Dendritic cell treated with granulocyte-macrophage colony-stimulating factor and Interleukin-4, amounts not matched to agents 40 ng/mL and 50 ng/mL, for 4 days (primary cell): ENCODE measurements at regions not wholly inside any gene's neighbourhood (a gene's known extent, or its start where the extent isn't known, plus 50 kb on each side); places are given as distances from the start of the nearest gene placed in this dataset.
"Not testable (repeated sequence)": the region's sequence is repeated elsewhere in the genome, so short reads cannot be mapped to it uniquely, and the experiment has no call there.

Experiments
- H3K27ac Mint-ChIP-seq: one replicate; pipeline ENCODE4 v1.8.0; 2022; ENCODE audit warnings: mild to moderate bottlenecking, mixed read lengths
- H3K27me3 Mint-ChIP-seq: one replicate; pipeline ENCODE4 v1.8.0; 2022; ENCODE audit warnings: mild to moderate bottlenecking, mixed read lengths
- H3K36me3 Mint-ChIP-seq: one replicate; pipeline ENCODE4 v1.8.0; 2022; ENCODE audit warnings: low read depth, mixed read lengths
- H3K4me1 Mint-ChIP-seq: one replicate; pipeline ENCODE4 v1.8.0; 2022; ENCODE audit warnings: low read depth, mixed read lengths
- H3K4me3 Mint-ChIP-seq: one replicate; pipeline ENCODE4 v1.8.0; 2022; ENCODE audit warnings: mild to moderate bottlenecking, moderate library complexity, mixed read lengths
- H3K9me3 Mint-ChIP-seq: one replicate; pipeline ENCODE4 v1.8.0; 2022; ENCODE audit warnings: mixed read lengths
- intact Hi-C: fragments of 100-400 bp; cut with micrococcal nuclease; formaldehyde crosslinking; loops from one replicate; pipeline ENCODE4 v1.15.0; 2022

- intact Hi-C loops: no loop called here
- H3K27me3 Mint-ChIP-seq: no peaks in the 10 kb centered on the region
- no peak overlapping the region for H3K27ac Mint-ChIP-seq
- no peaks in the 10 kb centered on the region for H3K36me3 Mint-ChIP-seq
- H3K4me3 Mint-ChIP-seq: no peak overlapping the region
- H3K4me1 Mint-ChIP-seq: no peaks in the 10 kb centered on the region
- H3K9me3 Mint-ChIP-seq: peaks cover 30% of the 10 kb centered on the region
These were observed 130.9 kb downstream of the RELL1 start for GRCh38 chr4:37555322-37555721.

- H3K4me3 Mint-ChIP-seq, H3K27ac Mint-ChIP-seq, H3K36me3 Mint-ChIP-seq, H3K27me3 Mint-ChIP-seq, H3K4me1 Mint-ChIP-seq, intact Hi-C loops: not testable (repeated sequence)
- H3K9me3 Mint-ChIP-seq: peaks cover 59% of the 10 kb centered on the region
These were observed 136.3 kb downstream of the RELL1 start for GRCh38 chr4:37549866-37550265.

GRCh38 chr4:37549041-37549440 is 137.1 kb downstream of the RELL1 start:
- no peaks in the 10 kb centered on the region for H3K36me3 Mint-ChIP-seq
- no peak overlapping the region for H3K27ac Mint-ChIP-seq
- no peak overlapping the region for H3K4me3 Mint-ChIP-seq
- intact Hi-C loops: no loop called here
- H3K4me1 Mint-ChIP-seq: no peaks in the 10 kb centered on the region
- H3K27me3 Mint-ChIP-seq: no peaks in the 10 kb centered on the region
- peaks cover 59% of the 10 kb centered on the region for H3K9me3 Mint-ChIP-seq

- intact Hi-C loops: no loop called here
- H3K27ac Mint-ChIP-seq: no peak overlapping the region
- H3K27me3 Mint-ChIP-seq: no peaks in the 10 kb centered on the region
- H3K9me3 Mint-ChIP-seq: peaks cover 42% of the 10 kb centered on the region
- H3K36me3 Mint-ChIP-seq: no peaks in the 10 kb centered on the region
- no peaks in the 10 kb centered on the region for H3K4me1 Mint-ChIP-seq
- H3K4me3 Mint-ChIP-seq: no peak overlapping the region
These were observed 139.6 kb downstream of the RELL1 start for GRCh38 chr4:37546586-37546985.

GRCh38 chr4:37542706-37543105 is 143.5 kb downstream of the RELL1 start:
- intact Hi-C loops: no loop called here
- H3K4me3 Mint-ChIP-seq: no peak overlapping the region
- H3K9me3 Mint-ChIP-seq: peaks cover 26% of the 10 kb centered on the region
- no peaks in the 10 kb centered on the region for H3K36me3 Mint-ChIP-seq
- no peaks in the 10 kb centered on the region for H3K27me3 Mint-ChIP-seq
- H3K27ac Mint-ChIP-seq: no peak overlapping the region
- H3K4me1 Mint-ChIP-seq: no peaks in the 10 kb centered on the region

- H3K27ac Mint-ChIP-seq: no peak overlapping the region
- no peak overlapping the region for H3K4me3 Mint-ChIP-seq
- no peaks in the 10 kb centered on the region for H3K36me3 Mint-ChIP-seq
- intact Hi-C loops: no loop called here
- no peaks in the 10 kb centered on the region for H3K4me1 Mint-ChIP-seq
- H3K27me3 Mint-ChIP-seq: no peaks in the 10 kb centered on the region
- H3K9me3 Mint-ChIP-seq: peaks cover 19% of the 10 kb centered on the region
These were observed 144.2 kb downstream of the RELL1 start for GRCh38 chr4:37541956-37542355.

GRCh38 chr4:37540486-37540885 is 145.7 kb downstream of the RELL1 start:
- Mint-ChIP-seq H3K27me3 (no peaks in the 10 kb centered on the region), H3K27ac (no peak overlapping the region), H3K36me3 (no peaks in the 10 kb centered on the region), H3K4me3 (no peak overlapping the region), H3K4me1 (no peaks in the 10 kb centered on the region), H3K9me3 (peaks cover 4% of the 10 kb centered on the region)
- intact Hi-C loops: no loop called here

GRCh38 chr4:37538931-37539330 is 147.2 kb downstream of the RELL1 start:
- Mint-ChIP-seq H3K27me3 (no peaks in the 10 kb centered on the region), H3K36me3 (no peaks in the 10 kb centered on the region)

GRCh38 chr4:37537484-37537883 is 148.7 kb downstream of the RELL1 start:
- Mint-ChIP-seq H3K36me3 (no peaks in the 10 kb centered on the region), H3K4me1 (no peaks in the 10 kb centered on the region), H3K27ac (no peak overlapping the region), H3K9me3 (no peaks in the 10 kb centered on the region), H3K4me3 (no peak overlapping the region), H3K27me3 (no peaks in the 10 kb centered on the region)
- intact Hi-C loops: no loop called here

More at GRCh38 chr4:37538931-37539330, 147.2 kb downstream of the RELL1 start:
- Mint-ChIP-seq H3K4me3 (no peak overlapping the region), H3K9me3 (no peaks in the 10 kb centered on the region), H3K27ac (no peak overlapping the region), H3K4me1 (no peaks in the 10 kb centered on the region)
- intact Hi-C loops: no loop called here

GRCh38 chr4:37535872-37536271 is 150.3 kb downstream of the RELL1 start:
- H3K27ac Mint-ChIP-seq: no peak overlapping the region
- no peaks in the 10 kb centered on the region for H3K36me3 Mint-ChIP-seq
- H3K4me1 Mint-ChIP-seq: no peaks in the 10 kb centered on the region
- no peaks in the 10 kb centered on the region for H3K27me3 Mint-ChIP-seq
- intact Hi-C loops: no loop called here
- H3K4me3 Mint-ChIP-seq: no peak overlapping the region
- H3K9me3 Mint-ChIP-seq: no peaks in the 10 kb centered on the region

- intact Hi-C loops: no loop called here
- Mint-ChIP-seq H3K4me1 (no peaks in the 10 kb centered on the region), H3K27ac (no peak overlapping the region), H3K36me3 (no peaks in the 10 kb centered on the region), H3K27me3 (no peaks in the 10 kb centered on the region), H3K9me3 (no peaks in the 10 kb centered on the region), H3K4me3 (no peak overlapping the region)
These were observed 152.7 kb downstream of the RELL1 start for GRCh38 chr4:37533286-37534033.

GRCh38 chr4:37531151-37531550 is 155.0 kb downstream of the RELL1 start:
- no peak overlapping the region for H3K27ac Mint-ChIP-seq
- intact Hi-C loops: no loop called here
- no peaks in the 10 kb centered on the region for H3K27me3 Mint-ChIP-seq
- no peaks in the 10 kb centered on the region for H3K4me1 Mint-ChIP-seq
- H3K4me3 Mint-ChIP-seq: no peak overlapping the region
- H3K9me3 Mint-ChIP-seq: no peaks in the 10 kb centered on the region
- no peaks in the 10 kb centered on the region for H3K36me3 Mint-ChIP-seq

GRCh38 chr4:37530451-37530850 is 155.7 kb downstream of the RELL1 start:
- Mint-ChIP-seq H3K27me3 (no peaks in the 10 kb centered on the region), H3K4me3 (no peak overlapping the region), H3K27ac (no peak overlapping the region), H3K36me3 (no peaks in the 10 kb centered on the region), H3K9me3 (no peaks in the 10 kb centered on the region), H3K4me1 (no peaks in the 10 kb centered on the region)
- intact Hi-C loops: no loop called here

- Mint-ChIP-seq H3K27me3 (no peaks in the 10 kb centered on the region), H3K9me3 (no peaks in the 10 kb centered on the region), H3K36me3 (no peaks in the 10 kb centered on the region), H3K27ac (no peak overlapping the region), H3K4me1 (no peaks in the 10 kb centered on the region), H3K4me3 (no peak overlapping the region)
- intact Hi-C loops: no loop called here
These were observed 157.8 kb downstream of the RELL1 start for GRCh38 chr4:37528166-37528885.

- Mint-ChIP-seq H3K9me3 (peaks cover 33% of the 10 kb centered on the region), H3K4me1 (no peaks in the 10 kb centered on the region), H3K27me3 (no peaks in the 10 kb centered on the region), H3K4me3 (no peak overlapping the region), H3K36me3 (no peaks in the 10 kb centered on the region), H3K27ac (no peak overlapping the region)
- intact Hi-C loops: no loop called here
These were observed 161.9 kb downstream of the RELL1 start for GRCh38 chr4:37524267-37524666.
